T-helper 1 cell treated with Interleukin-12 subunit alpha and Interleukin-12 subunit beta and Interleukin-4 antibody, amounts not matched to agents 30 μg/mL and 1 μg/mL, for 36 hours (primary cell): ENCODE measurements at regions not wholly inside any gene's neighbourhood (a gene's known extent, or its start where the extent isn't known, plus 50 kb on each side); places are given as distances from the start of the nearest gene placed in this dataset.

ENCODE experiments used
- H3K27ac Mint-ChIP-seq: one replicate; pipeline ENCODE4 v1.8.0; 2021; ENCODE audit warnings: mild to moderate bottlenecking, mixed read lengths
- H3K27me3 Mint-ChIP-seq: one replicate; pipeline ENCODE4 v1.8.0; 2021; ENCODE audit warnings: low read depth, mixed read lengths
- H3K36me3 Mint-ChIP-seq: one replicate; pipeline ENCODE4 v1.8.0; 2021; ENCODE audit warnings: low read depth, mixed read lengths
- H3K4me1 Mint-ChIP-seq: one replicate; pipeline ENCODE4 v1.8.0; 2021; ENCODE audit warnings: low read depth, mixed read lengths
- H3K4me3 Mint-ChIP-seq: one replicate; pipeline ENCODE4 v1.8.0; 2021; ENCODE audit warnings: mild to moderate bottlenecking, moderate library complexity, mixed read lengths
- H3K9me3 Mint-ChIP-seq: one replicate; pipeline ENCODE4 v1.8.0; 2021; ENCODE audit warnings: mixed read lengths

DNA sequence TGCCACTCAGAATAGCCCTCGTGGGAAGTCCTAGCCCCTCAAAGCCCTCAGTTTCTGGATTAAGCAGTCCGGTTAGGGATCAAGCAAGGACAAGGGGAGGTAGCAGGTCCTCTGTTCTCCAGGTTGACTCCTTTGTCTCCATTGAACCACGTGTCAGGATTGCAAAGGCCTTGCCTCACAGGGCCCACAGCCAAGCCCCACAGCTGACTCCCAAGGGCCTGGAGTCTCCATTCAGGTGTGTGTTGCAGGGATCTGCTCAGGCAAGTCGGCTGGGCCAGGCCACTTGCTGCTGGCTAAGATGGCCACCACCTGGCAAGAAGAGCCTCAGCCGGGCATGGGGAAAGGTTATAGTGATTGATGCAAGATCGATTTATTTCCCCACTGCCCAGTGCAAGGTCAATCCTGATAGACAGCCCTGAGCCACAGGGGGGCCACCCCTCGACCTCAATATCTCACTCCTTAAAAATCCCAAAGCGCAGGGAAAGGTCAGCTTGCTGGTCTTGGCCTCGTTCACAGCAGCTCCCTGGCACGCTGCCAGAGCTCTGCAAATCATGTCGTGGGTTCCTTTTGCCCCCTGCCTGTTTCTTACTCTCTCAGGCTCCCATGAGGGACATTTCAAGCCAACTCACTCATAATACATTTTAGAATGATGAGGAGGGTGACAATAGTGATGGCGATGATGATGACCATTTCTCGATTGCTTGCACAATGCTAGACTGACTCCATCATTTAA is 75.9 kb downstream of the EDN3 start:
- Mint-ChIP-seq H3K27ac (no peak overlapping the region), H3K9me3 (no peaks in the 10 kb centered on the region), H3K27me3 (peaks cover 14% of the 10 kb centered on the region), H3K36me3 (no peaks in the 10 kb centered on the region), H3K4me3 (no peak overlapping the region), H3K4me1 (peaks cover 4% of the 10 kb centered on the region)

DNA sequence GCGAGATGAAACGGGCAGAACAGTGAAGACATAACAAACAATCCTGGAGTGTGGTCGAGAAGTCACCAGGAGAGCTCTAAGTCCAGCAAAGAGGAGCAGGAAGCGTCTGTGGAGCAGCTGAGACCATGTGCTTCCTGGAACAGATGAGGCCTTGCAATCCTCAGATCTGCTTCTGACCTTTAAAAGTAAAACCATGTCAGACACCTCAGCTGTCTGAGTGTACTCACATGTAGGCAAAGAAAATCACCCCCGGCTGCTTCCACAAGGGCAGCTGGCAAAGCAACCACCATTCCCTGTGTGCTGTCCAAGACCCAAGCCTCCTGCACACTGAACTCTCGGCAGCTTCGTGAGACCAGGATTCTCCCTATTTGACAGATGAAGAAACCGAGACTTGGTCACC is 76.6 kb downstream of the EDN3 start:
- no peaks in the 10 kb centered on the region for H3K36me3 Mint-ChIP-seq

DNA sequence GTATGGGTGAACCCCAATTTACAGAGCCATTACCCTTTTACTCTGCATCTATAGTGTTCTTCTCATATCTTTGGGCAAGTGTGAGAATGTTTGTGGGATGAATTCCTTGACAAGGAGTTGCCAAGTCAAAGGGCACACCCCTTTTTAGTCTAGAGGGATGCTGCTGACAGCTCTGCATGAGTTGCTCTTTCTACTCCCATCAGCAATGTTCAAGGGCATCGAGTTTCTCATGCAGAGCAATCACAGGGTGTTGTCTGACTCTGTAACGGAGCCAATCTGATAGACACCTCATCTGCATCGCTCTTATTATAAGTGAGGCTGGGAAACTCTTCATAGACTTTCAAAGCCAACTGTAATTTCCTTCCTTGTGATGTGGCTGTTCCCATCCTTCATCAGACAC is 77.4 kb downstream of the EDN3 start:
- Mint-ChIP-seq H3K36me3 (no peaks in the 10 kb centered on the region), H3K27ac (no peak overlapping the region), H3K9me3 (no peaks in the 10 kb centered on the region), H3K4me3 (no peak overlapping the region), H3K27me3 (peaks cover 14% of the 10 kb centered on the region), H3K4me1 (peaks cover 4% of the 10 kb centered on the region)

More for the DNA sequence above, 76.6 kb downstream of the EDN3 start:
- H3K4me3 Mint-ChIP-seq = no peak overlapping the region
- no peaks in the 10 kb centered on the region for H3K9me3 Mint-ChIP-seq
- peaks cover 14% of the 10 kb centered on the region for H3K27me3 Mint-ChIP-seq
- H3K27ac Mint-ChIP-seq = no peak overlapping the region
- H3K4me1 Mint-ChIP-seq = peaks cover 4% of the 10 kb centered on the region

DNA sequence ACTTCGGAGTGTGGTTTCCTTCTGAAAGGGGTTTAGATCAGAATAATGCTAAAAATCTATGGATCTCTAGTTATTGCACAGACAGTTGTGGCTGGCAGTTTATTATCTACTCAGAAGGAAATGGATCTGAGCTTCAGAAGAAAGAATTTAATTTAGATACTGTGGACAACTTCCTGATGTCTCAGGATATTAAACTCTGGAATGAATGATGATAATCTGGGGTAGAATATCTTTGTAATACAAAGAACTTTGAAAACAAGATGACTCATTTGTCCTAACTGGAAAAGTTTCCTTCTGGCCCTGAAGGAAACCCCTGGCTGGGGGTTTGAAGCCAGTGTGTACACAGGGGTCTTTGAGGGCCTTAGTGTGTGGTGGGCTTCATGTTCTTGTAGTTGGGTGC is 78.0 kb downstream of the EDN3 start:
- Mint-ChIP-seq H3K4me3 (no peak overlapping the region), H3K27ac (no peak overlapping the region), H3K36me3 (no peaks in the 10 kb centered on the region), H3K4me1 (peaks cover 4% of the 10 kb centered on the region), H3K27me3 (peaks cover 9% of the 10 kb centered on the region), H3K9me3 (no peaks in the 10 kb centered on the region)

DNA sequence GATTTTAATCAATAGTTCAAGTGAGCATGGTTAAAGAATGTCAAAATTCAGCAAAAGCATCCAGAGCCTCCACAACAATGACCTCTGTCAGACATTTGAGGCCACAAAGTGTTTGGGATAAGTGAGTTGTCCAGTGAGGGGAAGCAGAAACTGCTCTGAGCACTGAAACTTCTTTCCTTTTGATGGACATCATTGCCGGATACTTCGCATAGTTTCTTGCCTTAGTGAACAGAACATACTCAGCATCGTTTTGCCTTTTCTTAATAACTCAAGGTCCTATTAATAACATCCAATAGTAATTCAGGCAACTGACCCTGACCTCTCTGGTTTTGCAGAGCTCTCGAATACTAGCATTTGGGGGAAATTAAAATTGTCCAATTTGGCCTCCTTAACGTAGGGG is 78.6 kb downstream of the EDN3 start:
- Mint-ChIP-seq H3K9me3 (no peaks in the 10 kb centered on the region), H3K4me3 (no peak overlapping the region), H3K27me3 (peaks cover 6% of the 10 kb centered on the region), H3K36me3 (no peaks in the 10 kb centered on the region), H3K4me1 (peaks cover 4% of the 10 kb centered on the region), H3K27ac (no peak overlapping the region)

DNA sequence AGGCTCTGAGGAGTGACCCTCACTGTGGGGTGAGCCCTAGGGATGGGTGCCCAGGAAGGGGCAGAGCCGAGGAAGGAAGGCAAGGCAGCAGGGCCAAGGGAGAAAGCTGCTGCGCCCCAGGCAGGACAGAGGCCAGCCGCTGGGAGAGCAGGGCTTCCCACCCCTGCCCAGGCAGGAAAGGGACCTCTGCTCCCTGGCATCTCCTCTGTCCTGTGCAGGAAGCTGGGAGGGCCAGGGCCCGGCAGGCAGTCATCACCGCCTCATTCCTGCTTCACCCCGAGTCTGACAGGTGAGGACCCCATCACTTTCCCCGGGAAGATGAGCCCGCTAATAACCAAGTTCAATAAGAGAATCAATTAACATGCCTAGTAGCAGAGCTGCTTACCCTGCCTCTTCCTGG is 81.3 kb downstream of the EDN3 start:
- no peaks in the 10 kb centered on the region for H3K9me3 Mint-ChIP-seq
- H3K36me3 Mint-ChIP-seq = no peaks in the 10 kb centered on the region
- H3K27me3 Mint-ChIP-seq = no peaks in the 10 kb centered on the region
- H3K4me3 Mint-ChIP-seq = no peak overlapping the region
- H3K27ac Mint-ChIP-seq = no peak overlapping the region
- H3K4me1 Mint-ChIP-seq = peaks cover 2% of the 10 kb centered on the region

DNA sequence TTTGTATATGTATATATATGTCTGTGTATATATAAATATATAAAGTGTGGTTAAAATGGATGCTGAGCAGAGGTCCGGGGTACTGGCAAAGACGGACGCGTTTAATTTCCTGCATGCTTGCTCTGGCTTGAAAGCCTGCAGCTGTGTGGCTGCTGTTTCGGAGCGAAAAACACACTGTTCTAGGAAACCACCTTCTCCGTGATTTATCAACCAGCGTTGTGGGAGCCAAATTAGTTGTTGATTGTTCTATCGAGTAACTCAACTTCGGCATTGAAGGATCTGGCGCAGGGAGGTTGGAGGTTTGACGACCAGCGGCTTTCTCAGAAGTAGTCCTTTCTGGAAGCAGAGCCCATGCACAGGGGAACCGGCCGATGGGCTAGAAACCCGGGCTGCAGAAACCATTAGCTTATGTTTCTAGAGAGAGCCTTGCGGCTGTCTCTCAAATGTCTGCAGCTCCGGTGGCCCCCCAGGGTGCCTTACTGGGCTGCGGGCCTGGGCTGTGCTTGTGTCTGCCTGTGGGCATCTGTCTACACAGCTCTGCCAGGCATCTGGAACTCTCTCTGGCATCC is 81.8 kb downstream of the EDN3 start:
- H3K36me3 Mint-ChIP-seq = no peaks in the 10 kb centered on the region
- no peak overlapping the region for H3K27ac Mint-ChIP-seq
- no peaks in the 10 kb centered on the region for H3K4me1 Mint-ChIP-seq
- H3K27me3 Mint-ChIP-seq = no peaks in the 10 kb centered on the region
- no peaks in the 10 kb centered on the region for H3K9me3 Mint-ChIP-seq
- no peak overlapping the region for H3K4me3 Mint-ChIP-seq

DNA sequence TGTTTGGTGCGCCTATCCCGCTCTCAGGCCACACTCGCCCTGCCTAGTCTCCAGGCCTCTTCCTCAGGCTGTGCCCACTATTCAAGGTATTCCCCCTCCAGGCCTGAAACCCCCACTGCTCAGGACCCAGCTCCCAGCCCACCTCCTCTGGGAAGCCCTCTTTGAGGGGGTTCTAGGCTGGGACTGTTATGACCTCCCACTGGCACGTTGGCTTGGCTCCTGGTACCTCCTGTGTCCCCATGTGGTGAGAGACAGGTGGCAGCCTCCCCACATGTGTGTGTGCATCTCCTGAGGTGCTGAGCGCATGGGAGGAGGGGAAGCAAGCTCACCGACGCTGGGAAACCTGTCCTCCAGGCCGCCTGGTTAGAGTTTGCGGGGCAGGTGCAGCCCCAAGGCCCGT is 82.5 kb downstream of the EDN3 start:
- H3K27me3 Mint-ChIP-seq = no peaks in the 10 kb centered on the region

DNA sequence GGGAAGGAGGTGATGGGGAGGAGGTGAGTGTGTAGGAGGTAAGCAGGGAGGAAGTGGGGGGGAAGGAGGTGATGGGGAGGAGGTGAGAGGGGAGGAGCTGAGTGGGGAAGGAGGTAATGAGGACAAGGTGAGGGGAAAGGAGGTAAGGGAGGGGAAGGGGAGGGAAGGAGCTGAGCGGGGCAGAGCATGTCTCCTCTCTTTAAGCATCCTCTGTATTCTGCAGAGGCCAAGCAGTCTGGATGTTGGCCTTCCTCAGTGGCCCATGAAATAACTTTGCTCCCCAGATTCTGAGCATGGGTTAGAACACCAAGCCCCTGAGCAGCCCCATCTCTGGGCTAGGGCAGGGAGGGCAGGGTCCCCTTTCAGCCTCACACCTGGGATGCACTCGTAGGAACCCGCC is 84.6 kb downstream of the EDN3 start:
- Mint-ChIP-seq H3K9me3 (no peaks in the 10 kb centered on the region), H3K27me3 (no peaks in the 10 kb centered on the region), H3K4me3 (no peak overlapping the region), H3K27ac (no peak overlapping the region), H3K4me1 (no peaks in the 10 kb centered on the region), H3K36me3 (no peaks in the 10 kb centered on the region)

More for the DNA sequence above, 82.5 kb downstream of the EDN3 start:
- Mint-ChIP-seq H3K36me3 (no peaks in the 10 kb centered on the region), H3K4me3 (no peak overlapping the region), H3K27ac (no peak overlapping the region), H3K4me1 (no peaks in the 10 kb centered on the region), H3K9me3 (no peaks in the 10 kb centered on the region)

DNA sequence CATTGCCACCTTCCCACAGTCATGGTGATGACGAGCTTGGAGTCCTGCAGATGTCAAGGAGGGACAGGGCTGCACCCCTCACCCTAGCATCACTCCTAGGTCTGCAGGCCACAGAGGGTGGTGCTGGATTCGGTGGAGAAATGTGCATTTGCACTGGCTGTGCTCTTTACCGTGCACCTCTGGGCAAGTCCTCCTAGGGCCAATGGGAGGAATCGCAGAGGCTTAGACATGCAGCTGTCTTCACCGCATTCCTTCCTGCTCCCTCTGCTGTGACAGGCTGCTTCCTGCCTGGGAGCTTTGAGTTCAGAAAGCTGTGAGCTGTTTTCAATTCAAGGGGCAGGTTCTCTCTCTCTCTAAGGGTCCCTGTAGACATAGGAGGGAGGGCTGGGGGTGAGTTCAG is 85.1 kb downstream of the EDN3 start:
- no peaks in the 10 kb centered on the region for H3K27me3 Mint-ChIP-seq
- no peak overlapping the region for H3K27ac Mint-ChIP-seq
- no peaks in the 10 kb centered on the region for H3K4me1 Mint-ChIP-seq
- H3K9me3 Mint-ChIP-seq = no peaks in the 10 kb centered on the region
- H3K36me3 Mint-ChIP-seq = no peaks in the 10 kb centered on the region
- H3K4me3 Mint-ChIP-seq = no peak overlapping the region

DNA sequence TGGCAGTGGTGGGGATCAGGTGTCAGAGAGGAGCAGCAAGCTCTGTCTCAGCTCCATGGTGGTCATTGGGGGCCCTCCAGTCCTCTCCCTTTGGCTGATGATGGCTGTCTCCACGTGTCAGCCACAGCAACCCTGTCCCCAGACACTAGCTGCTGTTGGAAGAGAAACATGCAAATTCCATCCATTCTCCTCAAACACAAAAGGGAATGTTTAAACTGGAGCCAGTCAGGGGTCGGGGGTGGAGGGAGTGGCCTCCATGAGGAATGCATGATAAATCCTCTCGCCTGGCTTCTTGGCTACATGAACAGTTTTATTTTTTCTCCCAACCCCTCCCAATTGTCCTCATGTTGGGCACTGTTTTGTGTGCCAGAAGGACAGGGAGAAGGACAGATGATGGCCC is 86.4 kb downstream of the EDN3 start:
- Mint-ChIP-seq H3K4me1 (no peaks in the 10 kb centered on the region), H3K36me3 (no peaks in the 10 kb centered on the region), H3K4me3 (no peak overlapping the region), H3K9me3 (no peaks in the 10 kb centered on the region), H3K27ac (no peak overlapping the region), H3K27me3 (no peaks in the 10 kb centered on the region)

DNA sequence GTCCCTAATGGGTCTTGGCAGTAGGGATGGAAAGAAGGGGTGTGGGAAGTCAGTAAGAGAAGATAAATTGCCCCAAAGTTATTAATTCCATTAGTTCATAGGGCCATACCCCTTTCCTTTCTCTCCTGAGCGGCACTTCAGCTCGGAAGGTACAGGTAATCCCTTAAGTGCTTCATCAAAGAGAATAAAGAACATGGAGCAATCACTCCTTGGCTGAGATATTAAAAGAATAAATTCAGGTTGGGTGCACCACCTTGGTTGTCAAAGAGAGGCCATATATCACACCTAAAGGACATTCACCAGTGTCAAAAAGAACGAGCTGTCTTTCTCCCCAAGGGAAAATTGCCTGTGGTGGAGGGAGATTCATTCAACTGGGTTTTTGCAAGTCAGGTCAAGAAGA is 87.5 kb downstream of the EDN3 start:
- no peaks in the 10 kb centered on the region for H3K9me3 Mint-ChIP-seq
- no peaks in the 10 kb centered on the region for H3K27me3 Mint-ChIP-seq
- no peak overlapping the region for H3K4me3 Mint-ChIP-seq
- H3K4me1 Mint-ChIP-seq = no peaks in the 10 kb centered on the region
- H3K36me3 Mint-ChIP-seq = no peaks in the 10 kb centered on the region
- no peak overlapping the region for H3K27ac Mint-ChIP-seq

DNA sequence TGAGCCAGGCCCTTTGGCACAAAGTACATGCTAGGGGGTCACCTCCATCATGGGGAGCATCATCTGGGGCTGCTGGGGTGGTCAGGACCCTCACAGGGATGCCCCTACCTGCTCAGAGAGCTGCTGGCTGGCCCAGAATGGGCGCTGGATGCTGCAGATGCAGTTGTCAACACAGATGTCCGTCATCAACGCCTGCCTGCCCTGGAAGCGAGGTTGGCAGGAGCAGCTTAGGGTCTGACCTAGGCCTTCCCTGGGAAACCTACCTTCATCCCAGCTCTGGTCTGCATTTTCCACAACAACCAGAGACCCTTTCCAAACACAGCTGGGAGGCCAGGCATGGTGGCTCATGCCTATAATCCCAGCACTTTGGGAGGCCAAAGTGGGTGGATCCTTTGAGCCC is 88.0 kb downstream of the EDN3 start:
- H3K36me3 Mint-ChIP-seq = no peaks in the 10 kb centered on the region
- no peaks in the 10 kb centered on the region for H3K9me3 Mint-ChIP-seq
- H3K4me3 Mint-ChIP-seq = no peak overlapping the region
- H3K4me1 Mint-ChIP-seq = no peaks in the 10 kb centered on the region
- H3K27ac Mint-ChIP-seq = no peak overlapping the region
- peaks cover 5% of the 10 kb centered on the region for H3K27me3 Mint-ChIP-seq

DNA sequence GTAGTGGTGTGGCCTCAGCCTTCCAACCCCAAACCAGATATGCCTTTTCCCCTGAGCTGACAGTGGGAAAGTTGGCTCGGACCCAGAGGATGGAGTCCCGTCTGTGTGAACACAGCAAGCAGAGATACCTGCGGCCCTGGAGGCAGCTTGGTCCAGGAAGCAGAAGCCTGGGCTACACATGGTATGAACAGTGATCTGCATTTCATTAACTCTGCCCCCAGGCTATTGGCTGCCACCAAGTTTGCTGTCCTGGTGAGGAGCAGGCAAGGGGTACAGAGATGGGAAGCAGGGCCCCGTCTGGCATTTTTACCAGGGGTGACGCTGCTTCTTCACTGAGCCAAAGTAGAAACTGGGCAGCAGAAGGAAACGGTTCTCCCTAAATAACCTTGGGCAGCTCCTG is 90.0 kb downstream of the EDN3 start:
- Mint-ChIP-seq H3K4me1 (no peaks in the 10 kb centered on the region), H3K36me3 (no peaks in the 10 kb centered on the region), H3K9me3 (no peaks in the 10 kb centered on the region), H3K4me3 (no peak overlapping the region), H3K27ac (no peak overlapping the region), H3K27me3 (peaks cover 5% of the 10 kb centered on the region)

DNA sequence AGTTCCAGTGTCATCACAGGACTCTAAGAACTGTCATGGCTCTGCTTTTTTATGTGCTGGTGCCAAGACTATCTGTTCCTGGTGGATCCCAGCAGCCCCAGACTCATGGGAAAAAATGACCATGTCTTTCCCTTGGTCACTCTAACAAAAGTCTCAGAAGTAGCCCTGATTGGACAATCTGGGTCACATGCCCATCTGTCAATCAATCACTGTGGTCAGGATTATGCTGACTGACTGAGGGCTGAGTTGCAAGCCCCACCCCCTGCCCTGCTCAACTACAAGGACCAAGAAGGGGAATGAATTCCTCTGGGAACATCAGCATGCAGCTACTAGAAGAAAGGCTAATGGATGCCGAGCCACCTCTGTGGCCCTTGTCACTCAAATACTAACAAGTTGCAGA is 91.6 kb downstream of the EDN3 start:
- Mint-ChIP-seq H3K4me3 (no peak overlapping the region), H3K9me3 (no peaks in the 10 kb centered on the region), H3K27ac (no peak overlapping the region), H3K27me3 (peaks cover 5% of the 10 kb centered on the region), H3K4me1 (no peaks in the 10 kb centered on the region), H3K36me3 (no peaks in the 10 kb centered on the region)
